Progenitor cell of endocrine pancreas (in vitro differentiated cells): ENCODE measurements at regions not wholly inside any gene's neighbourhood (a gene's known extent, or its start where the extent isn't known, plus 50 kb on each side); places are given as distances from the start of the nearest gene placed in this dataset.

Experiments used
- DNase-seq: peaks from one replicate; pipeline ENCODE4 v3.0.0; 2021; ENCODE audit warnings: low spot score; ENCODE audit not compliant: unreplicated experiment
- H3K27ac Mint-ChIP-seq: 2 replicates; pipeline ENCODE4 v1.8.0; 2021; ENCODE audit warnings: mild to moderate bottlenecking, moderate library complexity, mixed read lengths
- H3K27me3 Mint-ChIP-seq: 2 replicates; pipeline ENCODE4 v1.8.0; 2021; ENCODE audit warnings: mixed read lengths
- H3K36me3 Mint-ChIP-seq: 2 replicates; pipeline ENCODE4 v1.8.0; 2022; ENCODE audit warnings: mixed read lengths; ENCODE audit not compliant: insufficient read depth
- H3K4me1 Mint-ChIP-seq: 2 replicates; pipeline ENCODE4 v1.8.0; 2021; ENCODE audit warnings: low read depth, mixed read lengths
- H3K4me3 Mint-ChIP-seq: 2 replicates; pipeline ENCODE4 v1.8.0; 2021; ENCODE audit warnings: low read depth, mild to moderate bottlenecking, moderate library complexity, mixed read lengths
- H3K9me3 Mint-ChIP-seq: 2 replicates; pipeline ENCODE4 v1.8.0; 2021; ENCODE audit warnings: low read depth, mixed read lengths
- CTCF ChIP-seq: fragments of 200-600 bp; sonication (generic); IDR thresholded peaks from one replicate; pipeline ENCODE4 v1.5.0; 2021; ENCODE audit warnings: antibody characterized with exemption, mild to moderate bottlenecking; ENCODE audit not compliant: unreplicated experiment

GRCh38 chr4:73001885-73002284 lies 67.6 kb downstream of the COX18 start:
- no peaks in the 10 kb centered on the region for H3K36me3 Mint-ChIP-seq

DNA sequence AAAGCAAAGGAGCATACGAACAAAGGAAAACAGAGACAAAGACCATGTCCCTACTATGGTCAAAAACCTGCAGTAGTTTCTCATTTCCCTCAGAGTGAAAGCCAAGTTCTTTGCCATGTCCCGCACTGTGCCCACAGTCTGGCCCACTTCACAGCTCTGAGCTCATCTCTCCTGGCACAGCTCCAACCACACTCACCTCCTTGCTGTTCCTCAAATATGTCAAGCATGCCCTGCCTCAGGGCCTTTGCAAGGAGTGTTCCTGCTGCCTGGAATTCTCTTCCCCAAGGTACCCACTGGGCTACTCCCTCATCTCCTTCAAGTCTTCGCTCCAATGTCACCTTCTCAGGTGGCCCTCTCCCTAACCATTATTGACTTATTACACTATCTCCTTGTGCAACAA lies 72.1 kb downstream of the COX18 start:
- no peaks in the 10 kb centered on the region for H3K36me3 Mint-ChIP-seq
- no peak for DNase-seq
- TF ChIP-seq CTCF: no peak
- H3K27me3 Mint-ChIP-seq: no peaks in the 10 kb centered on the region
- H3K4me1 Mint-ChIP-seq: no peaks in the 10 kb centered on the region
- no peaks in the 10 kb centered on the region for H3K9me3 Mint-ChIP-seq
- no peak overlapping the region for H3K27ac Mint-ChIP-seq
- H3K4me3 Mint-ChIP-seq: no peak overlapping the region

More at GRCh38 chr4:73001885-73002284, 67.6 kb downstream of the COX18 start:
- no peaks in the 10 kb centered on the region for H3K4me1 Mint-ChIP-seq
- no peaks in the 10 kb centered on the region for H3K9me3 Mint-ChIP-seq
- no peak overlapping the region for H3K4me3 Mint-ChIP-seq
- TF ChIP-seq CTCF: no peak
- DNase-seq: no peak
- no peaks in the 10 kb centered on the region for H3K27me3 Mint-ChIP-seq
- H3K27ac Mint-ChIP-seq: no peak overlapping the region

DNA sequence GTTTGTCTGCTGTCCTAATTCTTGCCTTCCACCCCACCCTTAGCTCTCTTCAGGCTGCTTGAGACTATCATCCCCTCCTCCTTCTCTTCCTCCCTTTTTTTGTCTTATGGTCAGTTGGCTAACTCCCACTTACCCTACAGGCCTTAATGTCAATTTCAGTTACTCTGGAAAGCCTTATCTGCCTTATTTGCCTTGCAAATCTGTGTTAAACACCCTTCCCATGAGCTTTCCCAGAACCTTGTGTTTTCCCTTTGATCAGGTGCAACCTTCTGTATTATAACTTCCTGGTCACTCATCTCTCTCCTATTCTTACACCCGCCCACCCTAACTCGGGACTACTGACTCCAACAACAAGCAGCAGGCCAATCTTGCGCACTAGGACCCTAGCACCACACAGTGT lies 74.8 kb downstream of the COX18 start:
- Mint-ChIP-seq H3K36me3 (no peaks in the 10 kb centered on the region), H3K27ac (no peak overlapping the region), H3K4me3 (no peak overlapping the region), H3K4me1 (no peaks in the 10 kb centered on the region), H3K9me3 (no peaks in the 10 kb centered on the region), H3K27me3 (no peaks in the 10 kb centered on the region)
- no peak for DNase-seq
- TF ChIP-seq CTCF: no peak

DNA sequence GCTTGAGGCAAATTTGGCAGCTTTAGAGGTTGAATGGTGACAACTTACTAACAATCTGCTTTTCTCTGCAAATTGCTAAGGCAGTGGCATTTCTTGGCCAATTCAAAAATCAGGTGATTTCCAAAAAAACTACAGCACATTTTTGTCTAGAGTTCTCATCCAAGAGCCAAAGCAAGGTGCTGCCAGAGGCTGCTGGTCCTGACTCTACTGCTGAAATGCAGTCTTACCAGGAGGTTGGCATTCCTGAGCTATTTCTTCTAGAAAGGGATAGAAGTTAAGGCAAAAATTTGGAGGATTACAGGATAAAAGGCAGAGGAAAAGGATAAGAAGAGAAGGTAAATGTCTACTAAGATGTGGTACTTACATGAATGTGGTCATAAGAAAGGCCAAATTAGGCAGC lies 75.6 kb downstream of the COX18 start:
- TF ChIP-seq CTCF: no peak
- Mint-ChIP-seq H3K27me3 (no peaks in the 10 kb centered on the region), H3K4me1 (no peaks in the 10 kb centered on the region), H3K27ac (no peak overlapping the region), H3K4me3 (no peak overlapping the region), H3K9me3 (no peaks in the 10 kb centered on the region), H3K36me3 (no peaks in the 10 kb centered on the region)
- no peak for DNase-seq

DNA sequence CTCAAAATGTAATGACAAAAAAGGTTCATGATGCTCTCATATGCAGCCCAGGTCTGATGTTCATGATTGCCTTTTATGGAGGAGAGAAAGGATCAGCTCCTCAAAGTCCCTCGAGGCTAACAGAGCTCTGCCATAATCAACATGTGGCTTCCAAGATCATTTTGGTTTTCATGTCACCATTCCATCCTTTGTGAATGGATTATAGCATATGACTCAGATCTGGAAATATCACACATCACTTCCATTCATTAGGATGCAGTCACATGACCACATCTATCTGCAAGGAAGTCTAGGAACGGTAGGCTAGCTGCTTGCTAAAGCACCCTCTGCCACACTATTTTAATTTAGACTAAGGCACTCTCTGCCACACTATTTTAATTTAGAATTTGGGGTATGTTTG lies 77.6 kb downstream of the COX18 start:
- H3K4me1 Mint-ChIP-seq: no peaks in the 10 kb centered on the region
- H3K36me3 Mint-ChIP-seq: no peaks in the 10 kb centered on the region
- no peak overlapping the region for H3K27ac Mint-ChIP-seq
- H3K4me3 Mint-ChIP-seq: no peak overlapping the region
- H3K27me3 Mint-ChIP-seq: no peaks in the 10 kb centered on the region
- DNase-seq: no peak
- no peaks in the 10 kb centered on the region for H3K9me3 Mint-ChIP-seq
- TF ChIP-seq CTCF: no peak
